ENCODE measurements at regions not wholly inside any gene's neighbourhood (a gene's known extent, or its start where the extent isn't known, plus 50 kb on each side); places are given as distances from the start of the nearest gene placed in this dataset.
"Not testable (repeated sequence)": the region's sequence is repeated elsewhere in the genome, so short reads cannot be mapped to it uniquely, and the experiment has no call there.

DNA sequence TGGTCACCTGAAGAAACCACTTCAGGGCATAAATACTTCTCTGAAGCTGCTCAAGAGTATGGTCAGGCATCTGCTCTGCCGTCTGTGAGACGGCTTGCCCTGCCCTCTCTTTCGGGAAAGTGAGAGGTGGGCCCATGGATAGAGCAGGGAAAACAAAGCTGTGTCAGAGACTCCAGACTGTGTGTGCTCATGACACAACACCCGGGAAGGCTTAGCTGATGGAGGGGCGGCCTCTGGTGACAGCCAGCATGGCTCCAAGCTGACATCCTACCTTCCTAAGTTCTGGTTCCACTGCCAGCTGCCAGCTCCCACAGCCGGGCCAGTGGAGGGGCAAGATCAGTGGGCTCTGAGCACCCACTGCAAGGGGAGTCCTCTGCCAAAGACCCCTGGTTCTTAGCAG, 215.3 kb downstream of the ANKRD30B start:
- Histone ChIP-seq H4K20me1 (ENCODE audit: insufficient read depth) (no peaks in the 10 kb centered on the region), H3K27me3 (ENCODE audit: insufficient read depth, low read depth) (no peaks in the 10 kb centered on the region), H3K27ac (no peak overlapping the region), H2AFZ (ENCODE audit: low read depth) (no peak overlapping the region), H3K36me3 (ENCODE audit: insufficient read depth) (no peaks in the 10 kb centered on the region), H3K4me2 (no peak overlapping the region), H3K4me1 (ENCODE audit: low read depth, poor library complexity, severe bottlenecking) (no peaks in the 10 kb centered on the region), H3K4me3 (IDR thresholded peaks at IDR 0.05; ENCODE audit: insufficient read depth, low read depth, low read length) (no peak overlapping the region), H3K79me2 (ENCODE audit: insufficient read depth, low read depth) (no peaks in the 10 kb centered on the region), H3K9ac (no peak overlapping the region)
- TF ChIP-seq, protein P1, sequence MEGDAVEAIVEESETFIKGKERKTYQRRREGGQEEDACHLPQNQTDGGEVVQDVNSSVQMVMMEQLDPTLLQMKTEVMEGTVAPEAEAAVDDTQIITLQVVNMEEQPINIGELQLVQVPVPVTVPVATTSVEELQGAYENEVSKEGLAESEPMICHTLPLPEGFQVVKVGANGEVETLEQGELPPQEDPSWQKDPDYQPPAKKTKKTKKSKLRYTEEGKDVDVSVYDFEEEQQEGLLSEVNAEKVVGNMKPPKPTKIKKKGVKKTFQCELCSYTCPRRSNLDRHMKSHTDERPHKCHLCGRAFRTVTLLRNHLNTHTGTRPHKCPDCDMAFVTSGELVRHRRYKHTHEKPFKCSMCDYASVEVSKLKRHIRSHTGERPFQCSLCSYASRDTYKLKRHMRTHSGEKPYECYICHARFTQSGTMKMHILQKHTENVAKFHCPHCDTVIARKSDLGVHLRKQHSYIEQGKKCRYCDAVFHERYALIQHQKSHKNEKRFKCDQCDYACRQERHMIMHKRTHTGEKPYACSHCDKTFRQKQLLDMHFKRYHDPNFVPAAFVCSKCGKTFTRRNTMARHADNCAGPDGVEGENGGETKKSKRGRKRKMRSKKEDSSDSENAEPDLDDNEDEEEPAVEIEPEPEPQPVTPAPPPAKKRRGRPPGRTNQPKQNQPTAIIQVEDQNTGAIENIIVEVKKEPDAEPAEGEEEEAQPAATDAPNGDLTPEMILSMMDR (conservative IDR thresholded peaks at IDR 0.05; ENCODE audit: low read depth, low read length) = no peak

DNA sequence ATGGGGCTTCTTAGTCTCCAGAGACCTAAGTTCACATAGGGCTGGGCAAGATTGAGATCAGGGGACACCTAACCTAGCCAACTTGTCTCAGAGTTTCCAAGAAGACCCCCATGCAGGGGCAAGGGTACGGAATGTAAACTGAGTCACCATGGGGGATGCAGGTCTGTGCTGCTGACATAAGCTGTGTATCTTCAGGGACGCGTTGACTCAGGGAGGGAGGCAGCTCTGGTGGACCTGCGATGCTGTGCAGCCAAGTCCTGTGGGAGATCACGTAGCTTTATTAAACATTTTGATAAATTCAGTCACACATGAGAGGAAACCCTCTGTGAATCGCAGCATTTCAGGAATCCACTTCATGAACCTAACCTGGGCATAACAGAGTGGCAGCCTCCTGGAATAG, 216.0 kb downstream of the ANKRD30B start:
- no peak overlapping the region for H3K9ac ChIP-seq
- TF ChIP-seq, protein P1 (conservative IDR thresholded peaks at IDR 0.05; ENCODE audit: low read depth, low read length) = no peak
- no peaks in the 10 kb centered on the region for H3K79me2 ChIP-seq (ENCODE audit: insufficient read depth, low read depth)
- H3K27me3 ChIP-seq (ENCODE audit: insufficient read depth, low read depth) = no peaks in the 10 kb centered on the region
- no peaks in the 10 kb centered on the region for H3K36me3 ChIP-seq (ENCODE audit: insufficient read depth)
- no peak overlapping the region for H2AFZ ChIP-seq (ENCODE audit: low read depth)
- H3K4me3 ChIP-seq (IDR thresholded peaks at IDR 0.05; ENCODE audit: insufficient read depth, low read depth, low read length) = no peak overlapping the region
- H3K27ac ChIP-seq = no peak overlapping the region
- no peak overlapping the region for H3K4me2 ChIP-seq
- H3K4me1 ChIP-seq (ENCODE audit: low read depth, poor library complexity, severe bottlenecking) = no peaks in the 10 kb centered on the region
- H4K20me1 ChIP-seq (ENCODE audit: insufficient read depth) = no peaks in the 10 kb centered on the region

DNA sequence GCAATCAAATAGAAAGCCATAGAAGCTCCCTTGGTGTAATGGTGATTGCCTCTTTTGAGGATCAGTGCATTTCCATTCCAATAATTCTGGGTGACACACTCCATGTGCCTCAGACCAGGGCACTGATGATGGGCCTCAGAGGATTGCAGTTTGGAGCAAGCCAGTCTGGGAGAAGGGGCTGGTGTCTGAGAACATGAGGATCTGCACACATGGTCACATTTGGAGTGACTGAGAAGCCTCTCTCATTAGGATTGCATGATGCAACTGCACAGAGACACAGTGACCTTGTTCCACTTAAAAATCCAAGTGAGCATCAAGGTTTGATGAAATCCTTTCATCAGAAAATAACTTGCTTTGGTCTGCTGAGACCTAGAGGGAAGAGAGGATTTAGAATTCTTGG, 216.4 kb downstream of the ANKRD30B start:
- Histone ChIP-seq H2AFZ (ENCODE audit: low read depth) (no peak overlapping the region), H4K20me1 (ENCODE audit: insufficient read depth) (no peaks in the 10 kb centered on the region), H3K4me1 (ENCODE audit: low read depth, poor library complexity, severe bottlenecking) (no peaks in the 10 kb centered on the region), H3K4me2 (no peak overlapping the region), H3K36me3 (ENCODE audit: insufficient read depth) (no peaks in the 10 kb centered on the region), H3K79me2 (ENCODE audit: insufficient read depth, low read depth) (no peaks in the 10 kb centered on the region), H3K27ac (no peak overlapping the region), H3K27me3 (ENCODE audit: insufficient read depth, low read depth) (no peaks in the 10 kb centered on the region), H3K4me3 (IDR thresholded peaks at IDR 0.05; ENCODE audit: insufficient read depth, low read depth, low read length) (no peak overlapping the region), H3K9ac (no peak overlapping the region)
- TF ChIP-seq, protein P1 (conservative IDR thresholded peaks at IDR 0.05; ENCODE audit: low read depth, low read length) = no peak

DNA sequence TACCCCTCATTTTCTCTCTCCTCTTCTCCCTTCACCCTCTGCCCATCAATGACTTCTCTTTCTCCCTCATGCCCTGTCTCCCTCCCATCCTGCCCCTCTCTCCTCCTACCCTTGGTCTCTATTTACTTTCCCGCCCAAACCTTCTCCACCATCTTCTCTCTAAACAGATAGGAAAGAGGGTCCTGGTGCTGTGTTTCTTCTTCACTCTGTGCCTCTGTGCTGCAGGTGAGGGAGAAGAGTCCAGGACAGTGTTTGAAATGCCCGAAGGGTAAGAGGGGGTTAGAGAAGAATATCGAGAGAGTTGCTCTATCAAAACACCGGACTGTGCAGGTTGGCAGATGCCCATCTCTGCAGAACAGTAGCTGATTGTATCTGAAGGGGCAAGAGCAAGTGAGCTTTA, 217.0 kb downstream of the ANKRD30B start:
- not testable (repeated sequence) for H4K20me1 ChIP-seq (ENCODE audit: insufficient read depth); H3K27me3 ChIP-seq (ENCODE audit: insufficient read depth, low read depth); H3K79me2 ChIP-seq (ENCODE audit: insufficient read depth, low read depth); H3K27ac ChIP-seq; H3K4me2 ChIP-seq; H2AFZ ChIP-seq (ENCODE audit: low read depth); H3K4me1 ChIP-seq (ENCODE audit: low read depth, poor library complexity, severe bottlenecking); H3K9ac ChIP-seq; H3K36me3 ChIP-seq (ENCODE audit: insufficient read depth); H3K4me3 ChIP-seq (IDR thresholded peaks at IDR 0.05; ENCODE audit: insufficient read depth, low read depth, low read length)

DNA sequence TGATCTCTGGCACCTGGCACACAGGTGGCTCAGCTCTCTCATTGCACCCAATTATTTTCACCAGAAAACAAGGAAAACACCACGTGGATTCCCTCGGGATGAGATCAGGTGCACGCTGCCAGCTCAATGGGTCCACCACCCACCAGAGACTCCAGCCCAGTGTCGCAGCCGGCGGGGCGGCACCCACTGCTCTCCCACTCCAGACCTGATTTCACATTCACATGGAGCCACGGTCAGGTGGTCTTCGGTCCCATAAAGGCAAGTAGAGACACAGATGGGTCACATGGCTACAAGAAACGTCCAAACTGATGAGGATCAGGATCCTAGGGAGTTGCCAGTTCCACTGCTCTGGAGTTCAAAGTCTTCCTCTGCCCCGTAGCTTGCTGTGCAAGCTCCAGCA, 217.6 kb downstream of the ANKRD30B start:
- Histone ChIP-seq H3K27ac (no peak overlapping the region), H3K36me3 (ENCODE audit: insufficient read depth) (no peaks in the 10 kb centered on the region), H3K4me3 (IDR thresholded peaks at IDR 0.05; ENCODE audit: insufficient read depth, low read depth, low read length) (no peak overlapping the region), H3K4me1 (ENCODE audit: low read depth, poor library complexity, severe bottlenecking) (no peaks in the 10 kb centered on the region), H3K27me3 (ENCODE audit: insufficient read depth, low read depth) (no peaks in the 10 kb centered on the region), H4K20me1 (ENCODE audit: insufficient read depth) (no peaks in the 10 kb centered on the region), H2AFZ (ENCODE audit: low read depth) (no peak overlapping the region), H3K79me2 (ENCODE audit: insufficient read depth, low read depth) (no peaks in the 10 kb centered on the region), H3K4me2 (no peak overlapping the region), H3K9ac (no peak overlapping the region)
- TF ChIP-seq, protein P1 (conservative IDR thresholded peaks at IDR 0.05; ENCODE audit: low read depth, low read length) = no peak

DNA sequence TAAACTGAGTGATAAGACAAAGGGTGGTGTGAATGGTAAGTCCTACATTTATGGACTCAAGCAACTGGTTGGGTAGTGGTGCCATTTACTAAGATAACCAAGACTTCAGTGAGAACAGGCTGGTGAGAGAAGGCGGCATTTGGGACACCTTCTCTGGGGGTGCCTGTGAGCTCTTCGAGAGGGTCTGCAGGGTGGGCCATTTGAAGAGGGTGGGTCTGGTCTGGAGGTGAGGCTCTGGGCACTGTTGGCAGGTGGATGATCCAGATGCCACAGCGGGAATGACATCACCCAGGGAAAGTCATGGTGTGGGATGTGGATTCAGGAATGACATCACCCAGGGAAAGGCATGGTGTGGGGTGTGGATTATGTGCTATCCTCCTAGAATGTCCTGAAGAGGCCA, 219.3 kb downstream of the ANKRD30B start:
- H3K36me3 ChIP-seq (ENCODE audit: insufficient read depth); H3K4me2 ChIP-seq; H3K4me3 ChIP-seq (IDR thresholded peaks at IDR 0.05; ENCODE audit: insufficient read depth, low read depth, low read length); H3K27me3 ChIP-seq (ENCODE audit: insufficient read depth, low read depth); H3K79me2 ChIP-seq (ENCODE audit: insufficient read depth, low read depth); H3K9ac ChIP-seq; H3K27ac ChIP-seq; H3K4me1 ChIP-seq (ENCODE audit: low read depth, poor library complexity, severe bottlenecking); H2AFZ ChIP-seq (ENCODE audit: low read depth); H4K20me1 ChIP-seq (ENCODE audit: insufficient read depth): not testable (repeated sequence)

Measured in KMS-11 (cell line).